HG03060 (cell line): ENCODE measurements at regions not wholly inside any gene's neighbourhood (a gene's known extent, or its start where the extent isn't known, plus 50 kb on each side); places are given as distances from the start of the nearest gene placed in this dataset.

Source experiments
- ATAC-seq: cut with Tn5 transposase; IDR thresholded peaks from one replicate; pipeline ENCODE4 v1.9.1; 2021; ENCODE audit warnings: low read depth, moderate number of reproducible peaks; ENCODE audit not compliant: unreplicated experiment

DNA sequence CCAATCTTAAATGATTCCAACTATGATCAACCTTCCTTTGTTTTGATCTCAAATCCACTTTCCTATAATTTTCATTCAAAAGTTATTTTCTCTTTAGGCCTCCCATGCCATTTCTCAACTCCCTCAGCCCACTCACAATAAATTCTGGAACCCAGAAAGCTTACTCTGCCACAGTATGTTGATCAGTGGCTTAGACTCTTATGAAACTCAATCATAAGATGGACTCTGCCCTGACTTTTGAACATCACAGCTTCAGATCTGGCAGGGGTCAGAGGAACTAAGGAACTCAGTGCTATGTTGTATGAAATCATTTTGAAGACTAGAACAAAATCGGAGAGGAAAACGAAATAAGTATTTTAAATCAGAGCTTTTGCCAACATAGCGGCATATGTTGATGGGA is 59.8 kb upstream of the LGALSL start:
- no peak for ATAC-seq

DNA sequence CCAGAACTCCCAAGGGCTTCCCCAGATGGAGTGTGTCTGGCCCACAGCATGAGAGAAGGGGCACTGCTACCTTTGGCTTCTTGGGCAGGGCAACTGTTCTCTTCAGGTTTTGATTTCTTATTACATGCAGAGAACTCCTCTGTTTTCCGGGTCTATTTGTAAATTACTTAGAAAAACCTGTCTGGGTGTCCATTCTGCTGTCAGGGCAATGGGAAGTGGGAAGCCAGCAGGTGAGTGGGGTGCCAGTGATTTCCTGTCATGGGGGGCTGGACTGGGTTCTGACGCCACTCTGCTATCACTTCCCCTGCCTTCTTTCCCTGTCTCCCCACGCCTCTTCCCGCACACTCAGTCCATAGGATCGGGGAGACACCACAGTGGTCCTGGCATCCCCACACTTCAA is 58.0 kb upstream of the LGALSL start:
- no peak for ATAC-seq

GRCh38 chr2:64396551-64396950 is 57.4 kb upstream of the LGALSL start:
- ATAC-seq, result no peak

GRCh38 chr2:64398516-64399129 is 55.3 kb upstream of the LGALSL start:
- no peak for ATAC-seq

- ATAC-seq, result no peak
Measured at GRCh38 chr2:64399521-64399920, 54.4 kb upstream of the LGALSL start.

- no peak for ATAC-seq
Measured at GRCh38 chr2:64400105-64400728, 53.7 kb upstream of the LGALSL start.

- ATAC-seq, result no peak
Measured at GRCh38 chr2:64400733-64401528, 53.0 kb upstream of the LGALSL start.

GRCh38 chr2:64401529-64401880 is 52.5 kb upstream of the LGALSL start:
- ATAC-seq, result no peak

DNA sequence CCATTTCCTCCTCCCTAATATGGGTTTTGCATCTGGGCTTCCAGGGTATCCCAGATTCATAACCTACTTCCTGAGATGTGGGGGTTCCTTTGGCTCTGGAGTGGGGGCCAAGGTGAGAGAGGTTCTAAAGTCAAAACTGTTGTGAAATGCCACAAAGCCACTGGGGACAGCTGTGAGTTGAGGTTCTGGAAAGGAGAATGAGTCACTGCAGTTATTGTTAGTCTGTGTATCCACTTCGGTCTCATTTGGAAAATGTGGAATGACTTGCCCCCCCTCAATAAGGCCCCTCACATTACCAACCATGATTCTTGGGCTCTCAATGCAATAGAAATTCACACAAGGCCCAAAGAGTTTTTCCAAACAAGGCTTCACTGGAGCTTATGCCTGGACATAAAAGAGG is 51.1 kb upstream of the LGALSL start:
- no peak for ATAC-seq

- ATAC-seq, result no peak
Measured at GRCh38 chr2:64403426-64403825, 50.5 kb upstream of the LGALSL start.

DNA sequence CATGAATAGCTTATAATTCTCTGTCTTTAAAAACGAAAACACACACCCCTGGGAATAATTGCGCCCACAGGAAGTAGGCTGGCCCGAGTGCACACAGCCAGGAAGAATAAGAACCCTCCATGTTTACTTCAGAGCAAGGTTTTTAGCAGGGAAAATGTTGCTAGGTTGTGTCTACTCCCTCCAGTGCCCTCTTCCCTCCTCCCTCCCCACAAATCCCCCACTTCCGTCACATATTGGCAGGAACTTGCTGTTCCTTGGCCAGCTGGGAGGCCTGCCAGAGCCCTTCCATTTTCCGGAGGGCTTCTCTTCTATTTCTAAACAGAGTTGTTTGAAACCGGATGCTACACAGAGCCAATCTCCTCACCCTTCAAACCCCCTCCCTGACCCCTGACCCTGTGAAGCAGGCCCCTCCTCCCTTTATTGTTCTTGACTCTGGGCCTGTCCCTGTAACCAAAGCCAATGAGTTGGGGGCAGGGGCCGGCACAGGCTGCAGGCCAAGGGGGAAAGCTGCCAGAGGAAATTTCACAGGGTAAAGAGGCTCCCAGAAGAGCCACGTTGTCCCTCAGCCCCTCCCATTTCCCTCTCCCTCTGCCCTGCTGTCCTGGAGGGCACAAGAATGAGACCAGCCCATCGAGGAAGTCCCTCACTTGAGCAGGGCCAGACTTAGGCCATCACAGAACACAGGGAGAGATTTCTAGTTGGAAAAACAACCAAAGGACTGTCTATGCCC is 49.8 kb upstream of the LGALSL start:
- no peak for ATAC-seq
